B cell (primary cell): ENCODE measurements at regions not wholly inside any gene's neighbourhood (a gene's known extent, or its start where the extent isn't known, plus 50 kb on each side); places are given as distances from the start of the nearest gene placed in this dataset.

Source experiments
- ATAC-seq: fragments of 200-7000 bp; cut with Tn5 transposase; one replicate; pipeline ENCODE4 v1.10.0; 2021; ENCODE audit warnings: low read depth, mild to moderate bottlenecking, moderate number of reproducible peaks, moderate library complexity
- CTCF ChIA-PET: fragments of 350-600 bp; sonication (Branson Sonifier 250); formaldehyde crosslinking; loops from one replicate; lab custom pipeline; 2021; ENCODE audit warnings: antibody characterized with exemption, inconsistent platforms; lab: Charles Lee
- POLR2A ChIA-PET: fragments of 350-600 bp; sonication (Branson Sonifier 250); formaldehyde crosslinking; loops from one replicate; lab custom pipeline; 2021; ENCODE audit warnings: antibody characterized with exemption; lab: Charles Lee
- DNase-seq: peaks from one replicate; pipeline ENCODE4 v3.0.0; 2013
- H2AFZ ChIP-seq: 2 replicates; pipeline ENCODE4 v1.6.1; 2012; ENCODE audit warnings: mild to moderate bottlenecking, low read depth, low read length; ENCODE audit not compliant: insufficient read depth, poor library complexity, severe bottlenecking
- H3K27ac ChIP-seq, 2 donors: 1 replicate in 1 of 2; 2 replicates in 1 of 2; pipeline ENCODE4 v1.5.1; 2012 to 2013; ENCODE audit warnings: low read length in 2 of 2, mild to moderate bottlenecking in 2 of 2, moderate library complexity in 1 of 2
- H3K27me3 ChIP-seq, 4 experiments: fragments of 200-600 bp in 1 of 4; sonication (generic) in 1 of 4; replicated peaks in 1 of 4; 1 replicate in 2 of 4; 2 replicates in 2 of 4; pipeline versions ENCODE4 v1.6.1 to v1.7.0; 2013 to 2016; ENCODE audit warnings: low read length in 3 of 4, mild to moderate bottlenecking in 2 of 4, mixed read lengths in 1 of 4, moderate library complexity in 1 of 4; ENCODE audit not compliant: insufficient read depth in 4 of 4, control insufficient read depth in 3 of 4; ENCODE audit errors: control extremely low read depth in 1 of 4
- H3K36me3 ChIP-seq, 2 experiments: replicated peaks in 1 of 2; 1 replicate in 1 of 2; 2 replicates in 1 of 2; pipeline versions ENCODE4 v1.6.1 to v1.7.1; 2013; ENCODE audit warnings: low read length in 1 of 2; ENCODE audit not compliant: insufficient read depth in 2 of 2, control insufficient read depth in 1 of 2; ENCODE audit errors: control extremely low read depth in 1 of 2, extremely low read depth in 1 of 2
- H3K4me1 ChIP-seq, 2 donors: fragments of 200-600 bp in 1 of 2; sonication (generic) in 1 of 2; 1 replicate in 1 of 2; 2 replicates in 1 of 2; pipeline versions ENCODE4 v1.5.1 to v1.6.1; 2013 to 2017; ENCODE audit warnings: low read length in 2 of 2; ENCODE audit not compliant: control insufficient read depth in 2 of 2, insufficient read depth in 2 of 2
- H3K4me2 ChIP-seq: replicated peaks from 2 replicates; pipeline ENCODE3; 2012; ENCODE audit warnings: mild to moderate bottlenecking, low read depth, low read length; ENCODE audit not compliant: poor library complexity, severe bottlenecking
- H3K4me3 ChIP-seq, 5 experiments: fragments of 200-600 bp in 1 of 5; sonication (generic) in 1 of 5; 1 replicate in 3 of 5; 2 replicates in 2 of 5; pipeline versions ENCODE4 v1.5.1 to v1.7.0; 2011 to 2016; ENCODE audit warnings: low read length in 4 of 5, mild to moderate bottlenecking in 4 of 5, low read depth in 2 of 5, control low read depth in 1 of 5, moderate library complexity in 1 of 5; ENCODE audit not compliant: insufficient read depth in 1 of 5; ENCODE audit errors: control extremely low read depth in 1 of 5, extremely low read depth in 1 of 5
- H3K79me2 ChIP-seq: fragments of 200-600 bp; sonication (generic); one replicate; pipeline ENCODE4 v1.6.0; 2016; ENCODE audit warnings: low read length; ENCODE audit not compliant: control insufficient read depth, insufficient read depth
- H3K9ac ChIP-seq: fragments of 200-600 bp; sonication (generic); 2 replicates; pipeline ENCODE4 v1.6.1; 2017; ENCODE audit warnings: mild to moderate bottlenecking, low read length, moderate library complexity
- H3K9me3 ChIP-seq, 3 donors: one replicate each; pipeline versions ENCODE4 v1.6.1 to v1.7.1; 2013; ENCODE audit warnings: low read length in 2 of 3; ENCODE audit not compliant: control insufficient read depth in 2 of 3, insufficient read depth in 1 of 3; ENCODE audit errors: control extremely low read depth in 1 of 3
- H4K20me1 ChIP-seq: 2 replicates; pipeline ENCODE4 v1.6.0; 2012; ENCODE audit warnings: mild to moderate bottlenecking, low read length; ENCODE audit not compliant: insufficient read depth, control insufficient read depth, poor library complexity, severe bottlenecking
- H3K27ac Mint-ChIP-seq: one replicate; pipeline ENCODE4 v1.8.0; 2021; ENCODE audit warnings: mixed read lengths
- H3K27me3 Mint-ChIP-seq: one replicate; pipeline ENCODE4 v1.8.0; 2021; ENCODE audit warnings: mixed read lengths
- H3K4me1 Mint-ChIP-seq: one replicate; pipeline ENCODE4 v1.8.0; 2021; ENCODE audit warnings: mixed read lengths
- H3K4me3 Mint-ChIP-seq: one replicate; pipeline ENCODE4 v1.8.0; 2021; ENCODE audit warnings: mixed read lengths
- H3K9me3 Mint-ChIP-seq: one replicate; pipeline ENCODE4 v1.8.0; 2022; ENCODE audit warnings: mixed read lengths; ENCODE audit not compliant: insufficient read depth
- EZH2 ChIP-seq: IDR thresholded peaks from 2 replicates; pipeline ENCODE4 v1.6.1; 2012; ENCODE audit warnings: borderline replicate concordance, low read depth, mild to moderate bottlenecking, moderate library complexity, low read length; ENCODE audit not compliant: insufficient read depth, poor library complexity, severe bottlenecking
- WGBS: methylation state at CpG from one replicate; pipeline ENCODE4 v1.1.5; 2013; ENCODE audit warnings: missing lambda C conversion rate; ENCODE audit not compliant: insufficient coverage; 5-methylcytosine and 5-hydroxymethylcytosine counted together
- intact Hi-C: fragments of 100-400 bp; cut with micrococcal nuclease; formaldehyde crosslinking; loops from one replicate; pipeline ENCODE4 v1.10.0; 2022
- TF ChIP-seq, protein P1 (sequence below): fragments of 200-600 bp; IDR thresholded peaks from one replicate; pipeline ENCODE4 v1.8.0; 2022; ENCODE audit warnings: antibody characterized with exemption, mild to moderate bottlenecking

DNA sequence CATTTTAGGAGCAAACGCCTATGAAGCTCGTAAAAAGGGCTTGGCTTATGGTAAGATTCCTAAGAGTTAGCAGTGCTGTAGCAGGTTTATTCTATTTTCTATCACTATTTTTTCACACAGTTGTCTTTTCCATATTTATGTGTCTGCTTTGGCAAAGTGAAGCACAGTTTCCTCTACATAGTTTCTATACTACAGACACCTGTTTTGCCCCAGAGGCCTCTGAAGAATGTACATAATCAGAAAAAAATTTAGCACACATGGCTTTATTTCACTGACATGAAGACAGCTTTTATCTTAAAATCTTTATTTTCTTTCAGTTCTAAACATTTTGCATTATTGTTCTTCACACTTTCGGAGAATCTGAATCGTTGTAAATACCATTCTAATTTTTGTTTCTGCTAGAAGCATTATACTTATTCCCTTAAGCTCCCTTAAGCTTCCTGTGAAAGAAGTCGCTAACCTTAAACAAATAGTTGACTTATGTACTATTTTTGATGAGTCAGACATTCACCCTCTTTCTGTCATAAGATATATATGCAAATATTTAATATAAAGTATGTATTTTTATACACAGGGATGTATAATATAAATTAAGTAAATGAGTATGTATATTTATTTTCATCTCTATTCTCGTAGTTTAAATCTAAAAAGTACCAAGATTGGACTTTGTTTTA, 816.0 kb downstream of the OLFM4 start:
- no peak overlapping the region for H3K27ac ChIP-seq
- H4K20me1 ChIP-seq, result no peaks in the 10 kb centered on the region
- H3K4me3 Mint-ChIP-seq, result no peak overlapping the region
- peaks cover 0 to 8% (median 0%) of the 10 kb centered on the region in 3 donors for H3K9me3 ChIP-seq
- no peak overlapping the region for H3K9ac ChIP-seq
- no peak overlapping the region for H3K4me3 ChIP-seq
- ChIA-PET CTCF (no interaction called here), POLR2A (no interaction called here)
- intact Hi-C loops, result no loop called here
- no peaks in the 10 kb centered on the region for H3K27me3 ChIP-seq
- H3K4me2 ChIP-seq, result no peak overlapping the region
- H3K27me3 Mint-ChIP-seq, result no peaks in the 10 kb centered on the region
- DNase-seq, result no peak
- TF ChIP-seq, protein P1, sequence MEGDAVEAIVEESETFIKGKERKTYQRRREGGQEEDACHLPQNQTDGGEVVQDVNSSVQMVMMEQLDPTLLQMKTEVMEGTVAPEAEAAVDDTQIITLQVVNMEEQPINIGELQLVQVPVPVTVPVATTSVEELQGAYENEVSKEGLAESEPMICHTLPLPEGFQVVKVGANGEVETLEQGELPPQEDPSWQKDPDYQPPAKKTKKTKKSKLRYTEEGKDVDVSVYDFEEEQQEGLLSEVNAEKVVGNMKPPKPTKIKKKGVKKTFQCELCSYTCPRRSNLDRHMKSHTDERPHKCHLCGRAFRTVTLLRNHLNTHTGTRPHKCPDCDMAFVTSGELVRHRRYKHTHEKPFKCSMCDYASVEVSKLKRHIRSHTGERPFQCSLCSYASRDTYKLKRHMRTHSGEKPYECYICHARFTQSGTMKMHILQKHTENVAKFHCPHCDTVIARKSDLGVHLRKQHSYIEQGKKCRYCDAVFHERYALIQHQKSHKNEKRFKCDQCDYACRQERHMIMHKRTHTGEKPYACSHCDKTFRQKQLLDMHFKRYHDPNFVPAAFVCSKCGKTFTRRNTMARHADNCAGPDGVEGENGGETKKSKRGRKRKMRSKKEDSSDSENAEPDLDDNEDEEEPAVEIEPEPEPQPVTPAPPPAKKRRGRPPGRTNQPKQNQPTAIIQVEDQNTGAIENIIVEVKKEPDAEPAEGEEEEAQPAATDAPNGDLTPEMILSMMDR, result no peak
- TF ChIP-seq EZH2, result no peak
- no peak overlapping the region for H3K27ac Mint-ChIP-seq
- no peak for ATAC-seq
- H3K36me3 ChIP-seq, result no peaks in the 10 kb centered on the region
- H3K4me1 Mint-ChIP-seq, result no peaks in the 10 kb centered on the region
- WGBS, result no CpG with 5 or more reads among the region's 6 CpGs
- H3K4me1 ChIP-seq, result no peaks in the 10 kb centered on the region
- H3K9me3 Mint-ChIP-seq, result peaks cover 6% of the 10 kb centered on the region
- no peak overlapping the region for H2AFZ ChIP-seq
- no peaks in the 10 kb centered on the region for H3K79me2 ChIP-seq

DNA sequence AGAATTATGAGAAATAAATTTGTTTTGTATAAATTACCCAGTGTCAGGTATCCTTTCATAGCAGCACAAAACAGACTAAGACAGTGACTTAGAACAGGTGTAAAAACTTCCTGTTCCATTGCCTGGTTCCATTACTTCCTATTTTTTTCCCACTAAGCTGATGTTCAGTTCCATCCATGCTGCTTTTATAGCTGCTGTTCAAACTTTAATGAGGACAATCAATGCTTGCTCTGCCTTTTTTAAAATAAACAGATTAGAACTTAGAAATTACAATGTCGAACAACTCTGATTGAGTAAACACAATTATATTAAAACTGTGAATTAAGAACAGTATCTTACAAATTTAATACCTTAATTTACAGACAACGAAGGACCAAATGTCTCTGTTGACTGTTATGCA, 818.9 kb downstream of the OLFM4 start:
- H3K36me3 ChIP-seq, result no peaks in the 10 kb centered on the region
- ChIA-PET CTCF (no interaction called here), POLR2A (no interaction called here)
- peaks cover 0 to 8% (median 0%) of the 10 kb centered on the region in 3 donors for H3K9me3 ChIP-seq
- H3K27ac Mint-ChIP-seq, result no peak overlapping the region
- ATAC-seq (no peak), DNase-seq (no peak)
- H4K20me1 ChIP-seq, result no peaks in the 10 kb centered on the region
- WGBS, result 83% methylated on average over 1 of the region's 2 CpGs
- H2AFZ ChIP-seq, result no peak overlapping the region
- no peak overlapping the region for H3K9ac ChIP-seq
- H3K9me3 Mint-ChIP-seq, result peaks cover 8% of the 10 kb centered on the region
- H3K4me3 ChIP-seq, result no peak overlapping the region
- no peak overlapping the region for H3K27ac ChIP-seq
- H3K27me3 Mint-ChIP-seq, result no peaks in the 10 kb centered on the region
- H3K4me1 ChIP-seq, result no peaks in the 10 kb centered on the region
- H3K79me2 ChIP-seq, result no peaks in the 10 kb centered on the region
- no peak overlapping the region for H3K4me2 ChIP-seq
- no peaks in the 10 kb centered on the region for H3K27me3 ChIP-seq
- H3K4me1 Mint-ChIP-seq, result no peaks in the 10 kb centered on the region
- intact Hi-C loops, result no loop called here
- TF ChIP-seq EZH2, result no peak
- H3K4me3 Mint-ChIP-seq, result no peak overlapping the region
